ENCODE measurements at regions not wholly inside any gene's neighbourhood (a gene's known extent, or its start where the extent isn't known, plus 50 kb on each side); places are given as distances from the start of the nearest gene placed in this dataset.

GRCh38 chr9:650362-650761, 191.1 kb upstream of the DMRT1 start:
- TF ChIP-seq CTCF (conservative IDR thresholded peaks at IDR 0.05; ENCODE audit: low read length): no peak
- TF ChIP-seq EZH2phosphoT487 (IDR thresholded peaks at IDR 0.05; ENCODE audit: borderline replicate concordance, low read depth, low read length): no peak

Measured in OCI-LY7 (cell line).